HFFc6 (cell line): ENCODE measurements at regions not wholly inside any gene's neighbourhood (a gene's known extent, or its start where the extent isn't known, plus 50 kb on each side); places are given as distances from the start of the nearest gene placed in this dataset.

Experiments used
- DNase-seq: peaks from one replicate; pipeline ENCODE4 v3.0.0-alpha.2; 2018
- H3K27ac Mint-ChIP-seq: 2 replicates; pipeline ENCODE4 v1.8.0; 2020; ENCODE audit warnings: mild to moderate bottlenecking, mixed read lengths
- H3K27me3 Mint-ChIP-seq: 2 replicates; pipeline ENCODE4 v1.8.0; 2021; ENCODE audit warnings: mild to moderate bottlenecking, moderate library complexity, mixed read lengths; ENCODE audit not compliant: insufficient read depth
- H3K36me3 Mint-ChIP-seq: 2 replicates; pipeline ENCODE4 v1.8.0; 2021; ENCODE audit warnings: low read depth, mixed read lengths
- H3K4me1 Mint-ChIP-seq: 2 replicates; pipeline ENCODE4 v1.8.0; 2020; ENCODE audit warnings: low read depth, mixed read lengths
- H3K4me3 Mint-ChIP-seq: 2 replicates; pipeline ENCODE4 v1.8.0; 2020; ENCODE audit warnings: mild to moderate bottlenecking, moderate library complexity, mixed read lengths
- H3K9me3 Mint-ChIP-seq: 2 replicates; pipeline ENCODE4 v1.8.0; 2020; ENCODE audit warnings: mild to moderate bottlenecking, mixed read lengths
- CTCF ChIP-seq: fragments of 200-600 bp; sonication (generic); IDR thresholded peaks from 2 replicates; pipeline ENCODE4 v1.5.0; 2021; ENCODE audit warnings: antibody characterized with exemption, mild to moderate bottlenecking

- H3K27ac Mint-ChIP-seq = no peak overlapping the region
These were observed 575.0 kb downstream of the EDEM1 start for GRCh38 chr3:5762506-5762905.

GRCh38 chr3:5766848-5767247 is 579.3 kb downstream of the EDEM1 start:
- no peaks in the 10 kb centered on the region for H3K4me1 Mint-ChIP-seq
- no peak for DNase-seq
- H3K27ac Mint-ChIP-seq = no peak overlapping the region
- no peak for TF ChIP-seq CTCF
- H3K9me3 Mint-ChIP-seq = peaks cover 39% of the 10 kb centered on the region
- no peaks in the 10 kb centered on the region for H3K36me3 Mint-ChIP-seq
- H3K27me3 Mint-ChIP-seq = no peaks in the 10 kb centered on the region
- no peak overlapping the region for H3K4me3 Mint-ChIP-seq

More at GRCh38 chr3:5762506-5762905, 575.0 kb downstream of the EDEM1 start:
- H3K4me3 Mint-ChIP-seq = no peak overlapping the region
- H3K27me3 Mint-ChIP-seq = no peaks in the 10 kb centered on the region
- H3K4me1 Mint-ChIP-seq = no peaks in the 10 kb centered on the region
- no peak for TF ChIP-seq CTCF
- no peaks in the 10 kb centered on the region for H3K36me3 Mint-ChIP-seq
- H3K9me3 Mint-ChIP-seq = peaks cover 28% of the 10 kb centered on the region
- DNase-seq = no peak

GRCh38 chr3:5767304-5767703 is 579.8 kb downstream of the EDEM1 start:
- H3K4me3 Mint-ChIP-seq = no peak overlapping the region
- DNase-seq = no peak
- no peaks in the 10 kb centered on the region for H3K36me3 Mint-ChIP-seq
- no peaks in the 10 kb centered on the region for H3K4me1 Mint-ChIP-seq
- H3K27ac Mint-ChIP-seq = no peak overlapping the region
- H3K9me3 Mint-ChIP-seq = peaks cover 42% of the 10 kb centered on the region
- TF ChIP-seq CTCF = no peak
- no peaks in the 10 kb centered on the region; the same call in 1 of the 2 replicates for H3K27me3 Mint-ChIP-seq

- no peak overlapping the region for H3K27ac Mint-ChIP-seq
- no peaks in the 10 kb centered on the region for H3K36me3 Mint-ChIP-seq
- H3K4me1 Mint-ChIP-seq = no peaks in the 10 kb centered on the region
- DNase-seq = no peak
- H3K4me3 Mint-ChIP-seq = no peak overlapping the region
- H3K27me3 Mint-ChIP-seq = no peaks in the 10 kb centered on the region; the same call in 1 of the 2 replicates
- TF ChIP-seq CTCF = no peak
- peaks cover 38% of the 10 kb centered on the region for H3K9me3 Mint-ChIP-seq
These were observed 580.9 kb downstream of the EDEM1 start for GRCh38 chr3:5768281-5768945.

GRCh38 chr3:5769825-5770224 is 582.3 kb downstream of the EDEM1 start:
- Mint-ChIP-seq H3K9me3 (peaks cover 42% of the 10 kb centered on the region), H3K27ac (no peak overlapping the region), H3K27me3 (no peaks in the 10 kb centered on the region; the same call in 1 of the 2 replicates), H3K4me3 (no peak overlapping the region), H3K36me3 (no peaks in the 10 kb centered on the region), H3K4me1 (no peaks in the 10 kb centered on the region)
- TF ChIP-seq CTCF = no peak
- DNase-seq = no peak
